ENCODE measurements at regions not wholly inside any gene's neighbourhood (a gene's known extent, or its start where the extent isn't known, plus 50 kb on each side); places are given as distances from the start of the nearest gene placed in this dataset.

- no peak for TF ChIP-seq CTCF (IDR thresholded peaks at IDR 0.05; ENCODE audit: insufficient read depth, low read length, missing control alignments)
- ChIA-PET POLR2A (no interaction called here), CTCF (no interaction called here)
- no peak overlapping the region for H3K4me3 ChIP-seq (ENCODE audit: low read depth, low read length)
- DNase-seq (ENCODE audit: low read depth, low spot score), result no peak
Measured at GRCh38 chr13:40440990-40441820, 225.2 kb downstream of the FOXO1 start.

- TF ChIP-seq CTCF (IDR thresholded peaks at IDR 0.05; ENCODE audit: insufficient read depth, low read length, missing control alignments), result no peak
- POLR2A ChIA-PET, result no interaction called here
- no peak overlapping the region for H3K4me3 ChIP-seq (ENCODE audit: low read depth, low read length)
- CTCF ChIA-PET, result no interaction called here
- DNase-seq (ENCODE audit: low read depth, low spot score), result no peak
Measured at GRCh38 chr13:40442231-40442630, 224.2 kb downstream of the FOXO1 start.

GRCh38 chr13:40442826-40443225 is 223.6 kb downstream of the FOXO1 start:
- H3K4me3 ChIP-seq (ENCODE audit: low read depth, low read length), result no peak overlapping the region
- ChIA-PET POLR2A (no interaction called here), CTCF (no interaction called here)
- no peak for DNase-seq (ENCODE audit: low read depth, low spot score)
- no peak for TF ChIP-seq CTCF (IDR thresholded peaks at IDR 0.05; ENCODE audit: insufficient read depth, low read length, missing control alignments)

GRCh38 chr13:40444241-40444640 is 222.2 kb downstream of the FOXO1 start:
- CTCF ChIA-PET, result no interaction called here
- POLR2A ChIA-PET, result no interaction called here
- DNase-seq (ENCODE audit: low read depth, low spot score), result no peak
- no peak for TF ChIP-seq CTCF (IDR thresholded peaks at IDR 0.05; ENCODE audit: insufficient read depth, low read length, missing control alignments)
- no peak overlapping the region for H3K4me3 ChIP-seq (ENCODE audit: low read depth, low read length)

- no peak overlapping the region for H3K4me3 ChIP-seq (ENCODE audit: low read depth, low read length)
- CTCF ChIA-PET, result no interaction called here
- DNase-seq (ENCODE audit: low read depth, low spot score), result no peak
- TF ChIP-seq CTCF (IDR thresholded peaks at IDR 0.05; ENCODE audit: insufficient read depth, low read length, missing control alignments), result no peak
- POLR2A ChIA-PET, result no interaction called here
Measured at GRCh38 chr13:40445557-40445990, 220.9 kb downstream of the FOXO1 start.

GRCh38 chr13:40446365-40446764 is 220.1 kb downstream of the FOXO1 start:
- H3K4me3 ChIP-seq (ENCODE audit: low read depth, low read length), result no peak overlapping the region
- ChIA-PET POLR2A (no interaction called here), CTCF (no interaction called here)
- no peak for DNase-seq (ENCODE audit: low read depth, low spot score)
- TF ChIP-seq CTCF (IDR thresholded peaks at IDR 0.05; ENCODE audit: insufficient read depth, low read length, missing control alignments), result no peak
